SHP77 treated with DMSO at 0.1 percent for 48 hours (cell line): ENCODE measurements at regions not wholly inside any gene's neighbourhood (a gene's known extent, or its start where the extent isn't known, plus 50 kb on each side); places are given as distances from the start of the nearest gene placed in this dataset.

Source experiments
- DNase-seq: peaks from one replicate; lab custom pipeline; 2025; lab: John Stamatoyannopoulos, UW

DNA sequence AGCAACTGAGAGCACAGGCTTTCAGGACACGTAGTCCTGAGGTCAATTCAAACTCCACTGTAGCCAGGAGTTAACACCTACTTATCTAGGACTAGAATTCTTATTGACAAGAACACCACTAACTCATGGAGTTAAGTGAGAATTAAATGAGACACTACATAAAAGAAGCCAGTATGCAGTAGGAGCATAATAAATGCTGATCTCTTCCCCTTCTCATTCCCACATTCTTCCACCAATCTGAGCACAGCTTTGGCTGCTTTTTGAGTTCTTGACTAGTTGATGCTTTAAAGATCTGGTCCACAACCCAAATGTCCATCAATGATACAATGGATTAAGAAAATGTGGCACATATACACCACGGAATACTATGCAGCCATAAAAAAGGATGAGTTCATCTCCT is 55.2 kb downstream of the TTC32 start:
- no peak for DNase-seq

DNA sequence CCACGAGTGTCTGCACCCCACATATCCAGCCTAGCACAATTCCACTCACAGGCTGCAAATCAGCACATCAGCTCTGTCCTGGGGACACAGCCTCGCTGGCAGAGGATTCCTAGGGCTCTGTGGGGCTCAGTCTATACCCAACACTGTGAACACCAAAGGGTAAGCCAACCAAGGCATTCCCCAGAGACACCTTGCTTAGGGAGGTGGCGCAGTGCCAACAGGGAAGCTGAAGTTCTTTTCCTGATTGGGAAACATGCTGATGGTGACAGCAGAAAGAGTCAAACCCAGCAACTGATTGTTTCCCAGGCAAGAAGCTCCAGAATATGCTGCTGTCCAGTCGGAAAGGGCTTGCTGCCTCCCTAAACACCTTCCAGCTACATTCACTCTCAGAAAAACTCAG is 55.8 kb downstream of the TTC32 start:
- no peak for DNase-seq

DNA sequence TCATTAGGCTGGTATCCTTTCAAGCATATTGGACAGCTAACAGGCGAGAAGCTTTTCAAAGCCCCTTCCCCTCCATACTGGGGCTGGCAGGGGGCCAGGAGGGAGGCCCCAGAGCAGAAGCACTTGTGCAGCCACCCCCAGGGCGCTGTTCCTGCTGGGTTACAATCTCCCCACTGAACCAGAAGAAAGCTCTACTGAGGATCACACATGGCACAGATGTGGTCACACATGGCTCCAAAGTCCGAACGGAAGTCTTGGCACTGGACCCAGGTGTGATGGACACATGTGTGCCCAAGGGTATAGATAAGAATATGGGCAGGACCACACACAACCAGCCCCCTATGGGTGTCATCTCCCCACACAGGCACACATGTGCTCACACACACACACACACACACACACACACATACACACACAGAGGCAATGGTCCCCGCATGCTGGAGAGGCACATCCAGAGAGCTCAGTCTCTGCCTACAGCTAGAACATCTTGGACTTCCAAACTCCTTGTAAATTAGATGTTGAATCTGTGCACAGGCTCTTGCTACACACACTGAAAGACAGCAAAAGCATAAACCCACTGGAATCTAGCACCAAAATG is 56.4 kb downstream of the TTC32 start:
- no peak for DNase-seq

DNA sequence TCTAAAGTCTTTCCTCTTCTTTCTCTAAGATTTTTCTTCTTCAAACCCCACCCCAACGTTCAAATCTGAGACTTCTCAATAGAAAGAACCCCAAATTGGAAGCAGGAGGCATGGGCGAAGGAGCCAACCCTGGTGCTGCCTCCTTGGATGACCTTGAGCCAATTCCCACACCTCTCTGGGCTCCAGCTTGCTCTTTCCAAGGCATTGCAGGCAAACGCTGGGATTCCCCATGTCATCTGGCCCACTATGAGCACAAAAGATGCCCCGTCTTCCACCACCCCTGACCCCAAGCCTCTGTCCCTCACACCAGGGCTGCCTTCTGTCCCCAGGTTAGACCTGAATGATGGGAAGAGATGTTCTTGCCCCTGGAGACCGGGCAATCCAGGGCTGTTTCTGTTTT is 57.0 kb downstream of the TTC32 start:
- no peak for DNase-seq

DNA sequence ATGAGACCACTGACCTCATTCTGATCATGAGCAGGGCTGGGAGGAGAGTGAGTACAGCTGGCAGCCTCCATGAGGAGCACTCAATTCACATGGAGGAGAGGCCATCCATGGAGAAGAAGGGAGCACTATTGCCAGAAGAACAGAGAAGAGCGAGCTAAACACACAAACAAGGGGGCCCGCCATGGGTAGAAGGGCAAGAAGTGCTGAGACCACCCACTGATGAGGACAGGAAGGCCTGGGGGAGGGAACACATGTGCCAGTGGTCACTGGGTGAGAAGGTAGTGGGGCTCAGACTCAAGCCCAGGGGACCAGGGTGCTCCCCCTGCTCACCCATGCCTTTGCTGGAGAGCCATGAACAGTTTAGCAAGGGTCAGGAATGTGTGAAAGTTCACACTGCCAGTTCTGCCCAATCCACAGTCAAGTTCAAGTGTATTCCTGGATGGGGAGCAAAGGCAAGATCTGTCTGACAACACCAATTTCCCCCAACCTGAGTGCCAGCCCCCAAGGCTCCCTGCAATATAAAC is 57.7 kb downstream of the TTC32 start:
- DNase-seq = no peak

DNA sequence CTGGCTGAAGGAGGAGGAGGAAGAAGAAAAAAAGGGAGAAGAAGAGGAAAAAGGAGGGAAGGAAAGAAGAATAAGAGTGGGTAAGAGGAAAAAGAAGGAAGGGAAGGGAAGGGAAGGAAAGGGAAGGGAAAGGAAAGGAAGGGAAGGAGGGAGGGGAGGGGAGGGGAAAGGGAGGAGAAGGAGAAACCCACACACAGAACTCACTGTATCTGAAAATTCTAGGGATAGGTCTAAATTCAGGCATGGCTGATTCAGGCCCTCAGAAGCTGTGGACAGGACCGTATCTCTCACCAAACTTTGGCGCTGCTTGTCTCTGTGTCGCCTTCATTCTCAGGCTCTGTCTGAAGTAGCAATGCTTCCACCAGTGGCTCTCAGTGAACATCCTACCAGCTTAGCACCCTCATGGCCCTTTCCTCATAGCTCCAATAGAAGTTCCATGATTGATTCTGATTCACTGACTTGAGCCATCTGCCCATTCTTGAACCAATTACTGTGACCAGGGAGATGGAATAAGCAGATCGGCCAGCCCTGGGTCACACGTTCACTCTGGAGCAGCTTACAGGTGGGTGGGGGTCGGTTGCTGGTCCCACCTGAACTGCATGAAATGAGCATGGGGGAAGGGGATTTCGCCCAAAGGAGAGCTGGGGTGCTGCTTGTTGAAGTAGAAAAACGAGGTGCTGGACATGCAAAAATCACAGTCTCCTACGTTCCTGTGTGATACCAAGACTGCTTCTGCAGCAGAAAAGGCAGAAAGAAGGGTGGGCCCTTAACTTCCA is 59.7 kb downstream of the TTC32 start:
- no peak for DNase-seq

DNA sequence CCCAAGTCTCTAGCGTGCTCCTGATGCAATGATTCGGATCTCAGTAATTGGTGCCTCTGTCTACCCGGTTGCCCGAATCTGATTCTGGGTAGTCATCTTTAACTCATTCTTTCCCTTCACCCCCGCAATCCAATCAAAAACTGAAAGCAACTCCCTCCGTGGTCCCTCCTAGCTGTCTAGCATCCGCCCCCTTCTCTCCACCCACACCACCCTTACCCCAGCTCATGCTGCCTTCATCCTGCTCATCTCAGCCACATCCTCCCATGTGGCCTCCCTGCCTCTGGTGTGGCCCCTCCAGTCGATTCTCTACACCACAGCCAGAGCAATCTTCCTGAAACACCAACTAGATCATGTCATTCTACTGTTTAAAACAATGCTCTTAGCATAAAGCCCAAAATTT is 62.3 kb downstream of the TTC32 start:
- DNase-seq = no peak

DNA sequence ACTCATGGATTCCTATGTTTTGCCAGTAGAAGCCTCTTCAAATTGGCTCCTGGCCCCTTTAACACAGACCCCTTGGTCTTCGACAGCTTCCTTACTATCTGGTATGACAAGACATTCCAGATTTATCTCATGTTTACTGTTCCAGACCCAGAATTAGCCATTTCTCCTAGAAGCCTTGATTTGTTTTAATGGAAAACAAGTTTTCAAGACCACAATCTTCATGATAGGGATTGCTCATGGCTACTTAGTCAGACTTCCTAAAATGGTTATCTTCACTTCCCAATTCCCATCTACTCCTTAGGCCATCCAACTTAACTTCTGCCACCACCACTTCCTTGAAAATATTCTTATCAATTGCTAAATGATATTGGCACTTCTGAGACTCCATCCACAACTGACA is 63.2 kb downstream of the TTC32 start:
- DNase-seq = no peak

DNA sequence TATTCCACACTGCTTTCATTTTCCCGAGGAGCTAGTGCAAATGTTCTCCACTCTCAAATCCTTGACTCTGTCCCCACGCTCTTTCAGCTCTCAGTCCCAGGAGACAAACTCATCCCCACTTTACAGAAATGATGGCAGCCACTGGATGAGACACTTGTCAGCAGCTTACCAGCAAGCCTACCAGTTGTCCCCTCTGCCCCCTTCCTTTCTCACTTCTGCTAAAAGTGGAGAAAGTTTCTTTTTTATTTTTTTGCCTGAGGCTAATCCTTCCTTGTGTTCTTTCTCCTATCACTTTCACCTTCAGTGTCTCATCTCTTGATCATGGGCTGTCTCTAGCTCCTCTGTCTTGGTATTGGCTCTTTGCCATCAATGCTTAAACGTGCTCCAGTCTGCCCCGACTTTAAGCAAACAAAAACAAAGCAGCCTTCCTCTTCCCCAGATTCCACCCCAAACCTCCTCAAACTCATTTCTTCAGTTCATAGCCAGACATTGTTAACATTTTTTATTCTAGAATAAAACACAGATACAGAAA is 64.5 kb downstream of the TTC32 start:
- DNase-seq = no peak

DNA sequence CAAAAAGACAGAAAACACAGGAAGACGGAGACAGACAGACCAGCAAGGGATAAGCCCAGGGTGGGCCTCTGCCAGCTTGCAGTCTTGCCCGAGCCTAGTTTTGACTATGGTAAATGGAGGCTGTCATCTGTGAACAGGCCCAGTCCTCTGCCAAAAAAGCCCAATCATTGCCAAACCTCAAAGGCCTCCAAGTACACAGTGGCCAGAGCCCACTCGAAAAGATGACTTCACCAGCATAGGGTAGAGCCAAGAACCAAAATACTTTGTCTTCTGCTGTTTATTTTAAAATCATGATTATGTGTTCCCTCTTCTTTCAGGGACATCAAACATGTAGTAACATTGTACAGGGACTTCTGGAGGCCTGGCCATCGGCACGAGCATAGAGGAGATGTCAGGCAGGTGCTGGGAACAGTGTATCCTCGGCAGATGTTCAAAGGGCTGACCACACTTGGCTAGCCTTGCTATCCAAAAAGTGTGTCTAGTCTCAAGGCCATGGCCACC is 66.0 kb downstream of the TTC32 start:
- no peak for DNase-seq

DNA sequence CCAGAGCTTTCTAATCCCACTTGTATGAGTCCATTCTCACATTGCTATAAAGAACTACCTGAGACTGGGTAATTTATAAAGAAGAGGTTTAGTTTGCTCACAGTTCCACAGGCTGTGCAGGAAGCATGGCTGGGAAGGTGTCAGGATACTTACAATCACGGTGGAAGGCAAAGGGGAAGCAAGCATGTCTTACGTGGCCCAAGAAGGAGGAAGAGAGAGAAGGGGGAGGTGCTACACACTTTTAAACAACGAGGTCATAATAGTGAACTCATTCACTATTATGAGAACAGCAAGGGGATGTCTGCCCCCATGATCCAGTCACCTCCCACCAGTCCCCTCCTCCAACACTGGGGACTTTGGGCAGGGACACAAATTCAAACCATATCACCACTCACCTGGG is 67.8 kb downstream of the TTC32 start:
- no peak for DNase-seq

DNA sequence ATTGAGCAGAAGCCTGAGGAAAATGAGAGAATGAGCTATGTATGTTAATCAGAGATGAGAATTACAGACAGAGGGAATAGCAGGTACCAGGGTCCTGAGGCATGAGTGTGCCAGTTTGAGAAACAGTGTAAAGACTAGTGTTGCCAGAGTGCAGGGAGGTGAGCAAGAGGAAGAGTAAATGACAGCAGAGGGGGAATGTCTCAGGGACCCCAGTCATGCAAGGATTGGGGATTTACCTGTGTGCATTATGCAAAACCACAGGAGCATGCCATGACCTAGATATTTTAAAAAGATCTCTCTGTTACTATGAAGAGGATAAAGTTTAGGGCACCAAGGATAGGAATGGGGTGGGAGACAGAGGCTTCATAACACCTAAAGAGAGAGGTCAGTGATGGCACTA is 72.1 kb downstream of the TTC32 start:
- no peak for DNase-seq

DNA sequence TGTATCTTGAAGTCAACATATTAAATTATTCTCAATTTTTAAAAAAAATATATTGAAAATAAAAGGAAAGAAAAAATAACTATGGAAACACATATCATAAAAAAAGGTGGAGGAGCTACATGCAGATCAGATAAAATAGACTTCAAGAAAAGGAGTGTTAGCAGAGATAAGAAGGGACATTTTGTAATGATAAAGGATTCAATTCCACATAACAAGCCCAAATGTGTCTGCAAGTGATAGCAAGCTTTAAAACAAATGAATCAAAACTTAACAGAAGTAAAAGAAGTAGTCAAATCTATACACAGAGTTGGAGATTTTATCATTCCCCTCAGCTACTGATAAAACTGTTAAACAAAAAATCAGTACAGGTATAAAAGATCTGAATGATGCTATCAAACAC is 74.9 kb downstream of the TTC32 start:
- no peak for DNase-seq

DNA sequence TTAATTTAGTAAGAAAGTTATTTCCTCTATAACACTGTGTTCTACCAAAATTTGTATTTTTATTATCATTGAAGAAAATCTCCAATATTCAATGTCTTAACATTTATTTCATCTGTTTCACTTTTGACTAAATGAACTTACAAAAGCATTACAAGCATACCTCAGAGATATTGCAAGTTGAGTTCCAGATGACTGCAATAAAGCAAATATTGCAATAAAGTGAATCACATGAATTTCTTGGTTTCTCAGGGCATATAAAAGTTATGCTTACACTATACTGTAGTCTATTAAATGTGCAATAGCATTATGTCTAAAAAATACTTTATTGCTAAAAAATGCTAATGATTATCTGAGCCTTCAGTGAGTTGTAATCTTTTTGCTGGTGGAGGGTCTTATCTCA is 78.3 kb downstream of the TTC32 start:
- no peak for DNase-seq

DNA sequence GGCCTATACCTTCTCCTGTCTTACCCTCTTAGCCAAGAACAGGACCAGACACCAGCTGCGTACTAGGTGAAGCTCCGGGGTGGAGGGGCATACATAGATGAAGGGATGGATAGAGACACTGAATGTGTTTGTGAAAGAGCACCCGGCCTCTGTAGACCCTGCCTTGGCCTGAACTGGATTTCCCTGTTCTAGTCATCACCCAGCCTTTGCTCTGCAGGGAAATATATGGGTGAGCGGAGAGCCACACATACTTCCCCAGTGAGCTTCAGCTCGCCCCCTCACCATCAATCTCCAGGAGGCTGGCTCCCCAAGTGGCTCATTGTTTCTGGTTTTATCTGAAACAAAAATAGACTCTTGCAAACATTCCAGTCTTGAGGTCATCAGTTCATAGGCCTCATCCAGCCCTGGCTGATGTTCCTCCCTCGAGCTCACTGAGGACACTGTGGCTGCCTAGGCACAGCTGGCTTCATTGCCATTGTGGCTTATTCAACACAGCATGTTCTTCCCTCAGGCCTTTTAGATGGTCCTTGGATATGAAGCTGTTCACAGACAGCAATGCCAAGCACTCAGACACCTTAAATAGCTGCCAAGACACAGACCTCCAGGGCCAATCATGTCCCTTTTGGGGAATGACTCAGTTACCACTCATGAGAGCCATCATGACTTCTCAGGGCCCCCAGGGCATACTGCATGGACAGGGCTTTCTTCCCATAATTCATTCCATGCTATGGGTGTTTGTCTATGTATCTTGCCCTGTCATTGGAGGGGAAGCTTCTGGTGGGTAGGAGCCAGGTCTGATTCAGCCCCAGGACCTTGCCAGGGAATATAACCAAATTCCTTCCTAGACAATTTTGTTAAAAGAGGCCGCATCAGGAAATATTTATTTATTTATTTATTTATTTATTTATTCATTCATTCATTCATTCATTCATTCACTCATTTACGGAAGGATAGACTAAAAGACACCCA is 82.4 kb downstream of the TTC32 start:
- no peak for DNase-seq

DNA sequence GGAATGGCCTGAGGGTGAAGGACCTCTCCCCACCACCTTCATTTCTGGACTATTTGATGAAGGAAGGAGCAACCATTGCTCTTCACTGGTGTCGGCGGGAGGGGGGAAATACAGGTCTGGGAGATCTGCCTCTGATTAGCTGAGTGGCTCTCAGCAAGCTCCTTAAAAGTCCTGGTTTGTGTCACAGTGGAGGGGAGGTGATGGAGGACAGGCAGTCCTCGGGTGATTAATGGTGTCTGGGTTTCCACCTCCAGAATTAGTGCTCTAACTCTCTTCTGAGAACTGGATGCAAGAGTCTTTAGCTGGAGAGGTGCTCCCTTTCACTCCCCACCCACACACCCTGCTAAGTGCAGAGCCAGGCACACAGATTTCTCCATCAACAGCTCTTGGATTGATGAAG is 83.2 kb downstream of the TTC32 start:
- no peak for DNase-seq

DNA sequence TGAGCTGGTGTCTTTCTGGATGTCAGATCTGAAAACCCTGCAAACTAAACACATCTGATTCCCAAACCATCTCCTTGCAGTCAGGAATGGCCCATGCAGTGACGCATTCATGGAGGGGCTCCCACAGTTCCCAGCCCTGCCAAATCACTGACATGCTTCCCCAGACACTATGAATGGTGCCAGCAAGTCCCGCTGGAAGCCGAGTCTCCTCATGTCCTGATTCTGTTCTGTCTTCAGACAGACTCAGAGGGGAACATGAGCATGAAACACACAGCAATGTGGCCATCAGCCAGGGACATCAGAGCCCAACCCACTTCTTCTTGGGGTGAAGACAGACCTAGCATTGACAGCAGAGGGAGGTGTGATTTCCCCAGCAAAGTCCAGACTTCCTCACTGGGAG is 83.7 kb downstream of the TTC32 start:
- no peak for DNase-seq

DNA sequence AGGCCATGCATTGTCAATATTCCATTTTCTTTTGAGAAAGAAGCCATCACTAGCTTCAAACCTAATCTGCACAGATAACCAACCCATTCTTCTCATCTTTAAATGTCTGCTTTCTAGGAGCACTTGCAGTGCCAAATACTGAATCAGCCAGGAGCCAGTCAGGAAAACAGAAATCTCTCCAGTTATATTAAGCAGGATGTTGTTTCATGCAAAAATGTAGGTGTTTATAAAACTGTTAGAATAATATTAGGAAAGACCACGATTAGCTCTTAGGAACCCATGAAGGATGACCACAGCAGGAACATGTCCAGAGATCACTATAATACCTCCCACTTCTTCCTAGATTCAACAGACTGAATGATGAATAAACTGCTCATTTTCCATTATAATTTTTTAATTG is 86.0 kb downstream of the TTC32 start:
- DNase-seq = no peak

DNA sequence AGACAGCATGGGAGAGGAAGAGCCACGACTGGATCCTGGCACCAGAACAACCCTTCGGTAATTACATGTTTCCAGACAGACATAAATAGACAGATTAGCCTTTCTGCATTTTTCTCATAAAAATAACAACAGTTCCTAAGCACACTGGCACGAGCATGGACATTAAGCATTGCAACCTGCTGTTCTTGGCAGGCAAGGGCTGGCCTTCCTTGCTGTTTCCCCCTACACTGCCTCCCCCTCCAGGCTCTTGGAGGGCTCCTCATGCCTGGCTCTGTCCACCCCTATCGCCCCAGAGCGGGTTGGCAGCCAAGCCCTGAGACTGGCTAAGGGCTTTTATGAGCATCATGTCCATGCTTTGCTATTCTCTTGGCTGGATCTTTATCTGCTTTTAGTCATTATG is 89.6 kb downstream of the TTC32 start:
- no peak for DNase-seq

DNA sequence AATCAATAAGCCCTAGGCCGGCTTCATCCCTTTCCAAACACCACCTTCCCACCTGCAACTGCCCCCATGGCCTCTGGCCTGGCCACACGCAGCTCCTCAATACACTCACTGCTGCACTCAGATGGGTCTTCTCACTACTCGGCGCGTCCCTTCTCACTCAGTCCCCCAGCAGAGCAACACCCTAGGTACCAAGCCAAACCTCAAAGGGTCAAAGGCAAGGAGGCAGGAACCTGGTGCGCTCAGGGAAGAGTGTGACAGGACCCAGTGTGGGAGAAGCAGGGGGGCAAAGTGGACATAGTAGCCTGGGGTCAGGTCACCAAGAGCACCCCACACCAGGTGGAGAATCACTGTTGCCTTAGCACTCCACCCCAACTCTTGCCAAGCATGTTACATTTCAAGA is 90.6 kb downstream of the TTC32 start:
- no peak for DNase-seq

DNA sequence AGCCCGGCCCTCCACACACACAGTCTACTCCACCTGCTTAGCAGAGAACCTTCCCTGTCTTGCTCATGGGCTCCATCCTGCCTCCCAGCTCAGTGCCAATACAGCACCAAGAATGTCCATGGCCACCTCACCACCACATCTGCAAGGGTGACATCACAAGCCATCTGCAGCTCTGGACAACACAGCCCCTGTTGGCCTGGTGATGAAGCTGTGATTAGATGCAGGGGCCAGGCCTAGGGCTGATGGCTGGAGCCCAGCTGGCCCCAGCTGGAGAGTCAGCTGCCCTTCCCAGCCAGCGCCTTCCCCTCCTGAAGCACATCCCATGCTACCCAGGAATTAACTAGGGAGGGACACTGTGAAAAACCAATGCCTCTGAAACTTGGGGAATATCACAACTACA is 91.1 kb downstream of the TTC32 start:
- DNase-seq = no peak

DNA sequence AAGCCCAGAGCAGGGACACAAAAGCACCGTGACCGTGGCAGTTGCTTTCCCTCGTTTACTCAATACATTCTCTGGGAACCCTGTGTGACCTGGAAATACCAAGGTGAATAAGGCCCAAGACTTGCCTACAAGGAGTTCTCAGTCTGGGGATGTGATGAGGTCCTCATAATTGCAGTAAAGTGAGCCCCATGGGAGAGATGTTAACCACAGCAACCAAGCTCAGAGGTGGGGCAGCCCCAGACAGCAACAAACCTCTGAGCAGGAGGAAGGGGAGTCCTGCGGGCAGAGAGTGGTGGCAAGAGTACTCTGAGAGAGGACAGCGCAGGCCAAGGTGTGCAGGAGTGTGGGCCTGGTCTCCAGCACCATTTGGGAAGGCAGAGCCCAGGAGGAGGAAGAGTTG is 91.6 kb downstream of the TTC32 start:
- no peak for DNase-seq
